ENCODE measurements at regions not wholly inside any gene's neighbourhood (a gene's known extent, or its start where the extent isn't known, plus 50 kb on each side); places are given as distances from the start of the nearest gene placed in this dataset.

DNA sequence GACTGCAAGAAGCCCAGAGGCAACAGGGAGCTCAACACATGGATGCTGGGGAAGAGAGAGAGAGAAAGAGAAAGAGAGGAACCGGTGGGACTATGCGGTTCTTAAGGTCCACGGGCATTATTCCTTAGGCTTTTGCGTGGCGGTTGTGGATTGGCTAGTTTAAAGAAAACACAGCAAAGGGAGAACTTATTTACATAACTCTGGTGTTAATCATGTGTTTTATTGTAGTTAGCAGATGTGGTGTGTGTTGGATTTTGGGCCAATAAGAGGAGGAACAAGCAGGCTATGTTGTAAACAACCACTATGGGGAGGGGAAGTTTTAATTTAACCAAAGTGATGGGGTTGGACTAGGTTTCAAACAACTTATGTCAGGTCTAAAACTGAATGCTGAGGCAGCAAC, 275.3 kb upstream of the KLF12 start:
- no peak for TF ChIP-seq EZH2phosphoT487 (IDR thresholded peaks at IDR 0.05; ENCODE audit: borderline replicate concordance, low read depth)
- no peak for TF ChIP-seq GABPA (IDR thresholded peaks at IDR 0.05; ENCODE audit: low read depth)
- no peak for TF ChIP-seq YY1 (IDR thresholded peaks at IDR 0.05; ENCODE audit: low read depth)
- no peak for TF ChIP-seq FOXM1 (IDR thresholded peaks at IDR 0.05; ENCODE audit: low read depth)
- no peak for TF ChIP-seq CTCF (IDR thresholded peaks at IDR 0.05)
- TF ChIP-seq, protein P1, sequence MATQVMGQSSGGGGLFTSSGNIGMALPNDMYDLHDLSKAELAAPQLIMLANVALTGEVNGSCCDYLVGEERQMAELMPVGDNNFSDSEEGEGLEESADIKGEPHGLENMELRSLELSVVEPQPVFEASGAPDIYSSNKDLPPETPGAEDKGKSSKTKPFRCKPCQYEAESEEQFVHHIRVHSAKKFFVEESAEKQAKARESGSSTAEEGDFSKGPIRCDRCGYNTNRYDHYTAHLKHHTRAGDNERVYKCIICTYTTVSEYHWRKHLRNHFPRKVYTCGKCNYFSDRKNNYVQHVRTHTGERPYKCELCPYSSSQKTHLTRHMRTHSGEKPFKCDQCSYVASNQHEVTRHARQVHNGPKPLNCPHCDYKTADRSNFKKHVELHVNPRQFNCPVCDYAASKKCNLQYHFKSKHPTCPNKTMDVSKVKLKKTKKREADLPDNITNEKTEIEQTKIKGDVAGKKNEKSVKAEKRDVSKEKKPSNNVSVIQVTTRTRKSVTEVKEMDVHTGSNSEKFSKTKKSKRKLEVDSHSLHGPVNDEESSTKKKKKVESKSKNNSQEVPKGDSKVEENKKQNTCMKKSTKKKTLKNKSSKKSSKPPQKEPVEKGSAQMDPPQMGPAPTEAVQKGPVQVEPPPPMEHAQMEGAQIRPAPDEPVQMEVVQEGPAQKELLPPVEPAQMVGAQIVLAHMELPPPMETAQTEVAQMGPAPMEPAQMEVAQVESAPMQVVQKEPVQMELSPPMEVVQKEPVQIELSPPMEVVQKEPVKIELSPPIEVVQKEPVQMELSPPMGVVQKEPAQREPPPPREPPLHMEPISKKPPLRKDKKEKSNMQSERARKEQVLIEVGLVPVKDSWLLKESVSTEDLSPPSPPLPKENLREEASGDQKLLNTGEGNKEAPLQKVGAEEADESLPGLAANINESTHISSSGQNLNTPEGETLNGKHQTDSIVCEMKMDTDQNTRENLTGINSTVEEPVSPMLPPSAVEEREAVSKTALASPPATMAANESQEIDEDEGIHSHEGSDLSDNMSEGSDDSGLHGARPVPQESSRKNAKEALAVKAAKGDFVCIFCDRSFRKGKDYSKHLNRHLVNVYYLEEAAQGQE (IDR thresholded peaks at IDR 0.05; ENCODE audit: low read depth, low read length): no peak
- TF ChIP-seq, protein P2, sequence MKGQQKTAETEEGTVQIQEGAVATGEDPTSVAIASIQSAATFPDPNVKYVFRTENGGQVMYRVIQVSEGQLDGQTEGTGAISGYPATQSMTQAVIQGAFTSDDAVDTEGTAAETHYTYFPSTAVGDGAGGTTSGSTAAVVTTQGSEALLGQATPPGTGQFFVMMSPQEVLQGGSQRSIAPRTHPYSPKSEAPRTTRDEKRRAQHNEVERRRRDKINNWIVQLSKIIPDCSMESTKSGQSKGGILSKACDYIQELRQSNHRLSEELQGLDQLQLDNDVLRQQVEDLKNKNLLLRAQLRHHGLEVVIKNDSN (IDR thresholded peaks at IDR 0.05; ENCODE audit: borderline replicate concordance, low read depth): no peak
- no peak for TF ChIP-seq FOSL2 (IDR thresholded peaks at IDR 0.05; ENCODE audit: borderline replicate concordance, low read depth)
- TF ChIP-seq SIN3A (IDR thresholded peaks at IDR 0.05; ENCODE audit: borderline replicate concordance, low read depth, low read length): no peak
- no peak for TF ChIP-seq TAF1 (IDR thresholded peaks at IDR 0.05; ENCODE audit: borderline replicate concordance, low read depth, low read length)
- TF ChIP-seq JUND (IDR thresholded peaks at IDR 0.05): no peak
